ENCODE measurements at regions not wholly inside any gene's neighbourhood (a gene's known extent, or its start where the extent isn't known, plus 50 kb on each side); places are given as distances from the start of the nearest gene placed in this dataset.

DNA sequence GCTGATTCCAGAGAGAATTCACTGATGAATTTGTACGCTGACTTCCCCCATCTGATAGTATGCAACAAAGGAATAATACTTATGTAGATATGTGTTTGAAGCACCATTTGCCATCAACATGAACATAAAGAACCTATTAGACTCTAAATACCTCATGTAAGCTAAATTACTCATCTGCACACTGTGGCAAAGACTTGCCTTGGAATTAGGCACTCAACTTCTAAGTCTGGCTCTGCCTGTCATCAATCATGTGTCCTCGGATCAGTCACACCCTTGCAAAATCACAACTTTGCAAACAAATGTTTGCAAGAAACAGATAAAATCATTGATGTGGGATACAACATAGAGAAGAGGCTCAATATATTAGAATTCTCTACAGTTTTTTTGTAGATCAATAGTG lies 169.9 kb upstream of the LDB2 start:
- DNase-seq, result no peak

DNA sequence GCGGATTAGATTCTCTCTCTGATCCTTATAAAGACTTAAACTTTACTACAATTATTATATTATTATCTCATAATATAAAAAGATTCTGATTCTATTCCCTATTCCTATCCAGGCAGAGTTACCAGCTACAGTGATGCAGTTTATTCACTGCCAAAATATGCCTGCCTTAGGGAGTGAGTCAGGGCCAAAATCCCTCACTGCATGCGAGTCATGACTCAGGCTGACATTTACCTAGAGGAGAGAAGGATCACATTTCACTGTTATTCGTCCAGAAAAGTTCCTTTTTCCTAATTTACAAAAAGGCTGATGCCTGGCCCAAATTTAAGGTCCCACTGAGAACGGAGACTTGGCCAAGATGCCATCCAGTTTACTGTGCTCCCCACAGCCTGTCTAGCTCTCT lies 168.5 kb upstream of the LDB2 start:
- no peak for DNase-seq

GRCh38 chr4:17066236-17066635 lies 167.8 kb upstream of the LDB2 start:
- DNase-seq, result no peak

GRCh38 chr4:17065821-17066220 lies 167.4 kb upstream of the LDB2 start:
- DNase-seq, result no peak

DNA sequence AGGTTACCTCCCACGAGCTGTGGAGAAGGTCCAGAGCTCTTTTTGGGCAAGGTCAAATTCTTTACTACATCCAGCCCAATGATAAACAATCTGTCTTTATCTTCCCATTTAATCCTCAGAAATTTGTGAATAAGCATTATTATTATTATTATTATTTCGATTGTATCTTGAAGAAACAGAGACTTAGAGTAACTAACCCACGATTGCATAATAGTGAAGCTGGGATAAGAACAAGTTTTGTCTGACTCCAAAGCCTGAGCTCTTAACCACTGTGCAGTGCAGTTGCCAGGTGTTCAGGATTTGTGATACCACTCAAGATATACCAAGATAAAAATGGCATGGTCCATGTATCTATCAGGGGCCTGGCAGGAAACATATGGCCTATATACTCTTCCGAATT lies 166.5 kb upstream of the LDB2 start:
- DNase-seq, result no peak

- no peak for DNase-seq
Measured at GRCh38 chr4:17063888-17064287, 165.4 kb upstream of the LDB2 start.

DNA sequence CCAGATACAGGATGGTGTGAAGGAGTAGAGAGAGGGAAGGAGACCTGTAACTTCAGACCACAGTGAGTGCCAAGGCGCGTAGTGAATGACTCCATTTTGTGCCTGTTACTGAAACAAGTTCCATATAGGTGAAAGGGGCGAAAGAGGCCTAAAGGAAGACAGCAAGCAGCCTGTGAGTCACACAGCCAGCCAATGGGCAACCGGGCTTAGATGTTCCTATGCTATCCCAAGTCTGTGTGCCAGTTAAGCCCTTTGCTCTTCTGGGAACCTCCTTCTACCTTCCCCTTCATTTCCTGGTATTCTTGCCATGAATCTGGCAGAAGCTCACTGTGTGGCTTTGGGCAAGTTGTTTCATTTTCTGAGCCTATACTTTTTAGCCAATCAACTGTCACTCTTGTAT lies 161.8 kb upstream of the LDB2 start:
- no peak for DNase-seq

DNA sequence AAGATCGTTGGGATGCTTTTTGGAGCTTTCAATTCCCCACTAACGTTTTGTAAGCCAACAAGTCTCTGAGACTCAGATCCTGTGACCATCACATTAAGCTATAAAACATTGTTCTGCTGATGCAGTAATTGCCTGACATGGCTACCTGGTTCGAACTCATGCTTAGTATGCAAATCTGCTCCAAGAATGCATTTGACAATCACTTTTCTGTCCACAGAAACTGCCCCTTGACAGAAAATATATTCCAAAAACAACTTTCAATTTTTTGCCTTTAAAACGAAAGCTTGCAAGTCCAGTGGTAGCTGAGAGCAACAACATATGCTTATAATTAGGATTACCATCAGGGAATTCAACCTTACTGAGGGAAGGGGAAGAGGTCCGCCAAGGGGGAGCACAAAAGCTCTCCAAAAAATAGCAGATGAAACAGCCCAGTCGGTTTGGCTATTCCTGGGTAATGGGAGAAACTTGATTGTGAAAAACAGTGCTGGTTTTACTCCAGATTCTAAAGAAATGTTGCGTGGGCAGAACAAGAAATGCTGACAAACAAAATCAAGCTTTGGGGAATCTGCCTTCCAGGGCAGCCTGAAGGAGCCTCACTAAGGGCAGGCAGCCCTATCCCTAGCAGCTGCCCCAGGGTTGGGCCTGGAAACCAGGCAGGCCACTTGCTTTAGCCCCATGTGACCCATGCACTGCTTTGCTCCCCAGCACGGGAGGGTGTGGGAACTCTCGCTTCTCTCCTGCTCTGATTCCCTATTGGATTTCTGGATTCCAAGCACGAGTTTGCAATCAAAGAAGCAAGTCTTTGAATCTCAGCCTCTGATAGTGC lies 160.7 kb upstream of the LDB2 start:
- peak in 1 of 56 donors; percentile 21 for DNase-seq

DNA sequence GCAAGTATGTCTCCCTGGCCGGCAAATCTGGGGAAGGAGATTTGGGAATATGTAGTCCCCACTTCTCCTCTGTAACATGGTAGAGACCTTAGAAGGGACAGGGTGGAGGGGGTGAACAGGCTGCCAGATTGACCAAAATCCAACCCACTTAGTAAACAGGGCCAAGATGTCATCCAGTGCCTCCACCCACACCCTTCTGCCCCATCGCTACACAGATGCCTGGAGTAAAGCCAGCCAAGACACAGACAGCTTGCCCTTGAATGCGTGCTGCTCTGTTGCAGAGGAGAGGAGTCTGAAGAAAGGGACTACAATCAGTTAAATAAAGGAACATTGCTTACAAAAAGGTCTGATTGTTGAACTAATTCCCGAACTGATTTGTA lies 160.1 kb upstream of the LDB2 start:
- DNase-seq, result peak in 3 of 56 donors; percentile 1 to 14 (median 4)

GRCh38 chr4:17057035-17057434 lies 158.6 kb upstream of the LDB2 start:
- no peak for DNase-seq

DNA sequence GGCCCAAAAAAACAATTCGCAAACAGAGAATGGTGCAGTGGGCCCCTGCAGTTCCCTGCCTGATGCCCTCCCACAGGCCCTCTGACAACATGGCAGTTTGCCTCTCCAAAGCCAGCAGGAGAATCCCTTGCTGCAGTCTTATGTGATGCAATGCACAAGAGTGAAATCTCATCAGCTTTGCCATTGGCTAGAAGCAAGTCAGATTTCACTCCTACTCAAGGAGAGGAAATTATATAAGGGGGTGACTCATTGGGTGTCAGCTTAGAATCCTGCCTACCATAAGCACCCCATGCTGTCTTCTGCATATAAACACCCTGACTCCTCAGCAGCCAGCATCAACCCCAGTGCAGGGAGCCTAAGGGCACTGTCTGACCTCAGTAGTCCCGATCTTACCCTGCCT lies 157.3 kb upstream of the LDB2 start:
- peak in 4 of 56 donors; percentile 7 to 35 (median 14) for DNase-seq

GRCh38 chr4:17045866-17046265 lies 147.4 kb upstream of the LDB2 start:
- no peak for DNase-seq

- DNase-seq, result no peak
Measured at GRCh38 chr4:17038510-17039176, 140.2 kb upstream of the LDB2 start.

- DNase-seq, result no peak
Measured at GRCh38 chr4:17033768-17034181, 135.3 kb upstream of the LDB2 start.

DNA sequence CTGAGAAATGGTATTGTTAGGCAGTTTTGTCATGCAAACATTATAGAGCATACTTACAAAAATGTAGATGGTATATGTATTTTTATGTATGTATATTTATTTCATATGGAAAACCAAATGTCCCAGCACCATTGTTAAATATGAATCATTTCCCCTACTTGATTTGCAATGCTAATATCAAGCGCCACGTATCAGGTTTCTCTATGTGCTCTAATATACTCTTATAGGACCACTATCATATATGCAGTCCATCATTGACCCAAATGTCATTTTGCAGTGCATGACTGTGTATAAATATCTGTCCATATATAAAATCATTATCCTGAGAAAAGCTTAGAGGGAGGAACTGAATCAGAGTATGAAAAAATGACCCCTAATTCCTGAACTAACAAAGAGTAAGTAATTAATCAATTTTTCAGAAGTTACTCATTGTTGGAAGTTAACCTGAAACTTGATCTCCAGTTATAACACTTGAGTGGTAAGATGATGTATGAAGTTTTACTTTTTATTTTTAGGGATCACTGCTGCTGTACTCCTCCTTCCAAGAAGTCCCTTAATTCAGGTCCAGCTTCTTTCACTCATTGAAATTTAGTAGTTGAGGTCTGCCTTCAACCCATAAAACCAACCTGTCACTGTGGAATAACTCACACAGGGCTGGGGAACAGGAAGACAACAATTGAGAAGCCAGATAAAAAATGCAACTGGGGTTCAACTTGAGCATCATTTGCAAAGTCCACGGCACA lies 134.8 kb upstream of the LDB2 start:
- no peak for DNase-seq

GRCh38 chr4:17030543-17030942 lies 132.1 kb upstream of the LDB2 start:
- peak in 1 of 56 donors; percentile 15 for DNase-seq

GRCh38 chr4:17029964-17030363 lies 131.5 kb upstream of the LDB2 start:
- DNase-seq, result no peak

DNA sequence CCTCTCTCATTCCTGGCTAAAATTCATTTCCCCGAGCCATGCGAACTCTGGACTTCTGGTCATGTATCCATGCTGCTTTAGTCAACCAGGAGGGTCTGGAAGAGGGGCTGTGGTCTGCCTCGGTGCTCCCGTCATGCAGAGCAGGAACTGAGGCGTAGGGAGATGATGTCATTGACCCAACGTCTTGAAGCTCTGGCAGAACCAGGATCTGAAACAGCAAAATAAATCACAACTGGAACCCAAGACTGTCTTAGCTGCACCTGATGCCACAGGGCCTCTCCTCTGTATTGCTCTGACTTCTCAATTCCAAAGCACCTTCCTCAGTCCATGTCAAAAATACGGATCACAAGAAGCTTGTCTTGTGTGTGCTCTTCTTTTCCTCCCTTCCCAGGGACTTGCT lies 131.0 kb upstream of the LDB2 start:
- no peak for DNase-seq

GRCh38 chr4:17027495-17027894 lies 129.1 kb upstream of the LDB2 start:
- peak in 1 of 56 donors; percentile 5 for DNase-seq

- DNase-seq, result no peak
Measured at GRCh38 chr4:17024425-17024824, 126.0 kb upstream of the LDB2 start.

DNA sequence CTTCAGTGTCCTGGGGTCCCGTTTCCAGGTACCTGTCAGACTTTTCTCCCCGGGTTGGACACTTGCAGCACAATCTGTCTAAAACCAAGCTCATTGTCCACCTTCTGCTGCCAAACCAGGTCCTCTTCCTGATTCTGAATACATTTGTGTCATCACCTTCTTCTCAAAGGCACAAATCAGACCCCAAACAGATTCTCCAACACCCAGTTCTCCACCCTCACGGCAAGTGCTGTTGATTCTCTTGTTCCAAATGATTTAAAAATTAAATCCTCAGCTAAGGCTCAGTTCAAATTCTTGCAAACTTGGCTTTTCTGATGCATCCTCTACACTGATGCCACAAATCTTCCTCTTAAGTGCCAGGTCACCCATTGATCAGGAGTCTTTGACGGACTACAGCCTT lies 122.5 kb upstream of the LDB2 start:
- DNase-seq, result no peak

DNA sequence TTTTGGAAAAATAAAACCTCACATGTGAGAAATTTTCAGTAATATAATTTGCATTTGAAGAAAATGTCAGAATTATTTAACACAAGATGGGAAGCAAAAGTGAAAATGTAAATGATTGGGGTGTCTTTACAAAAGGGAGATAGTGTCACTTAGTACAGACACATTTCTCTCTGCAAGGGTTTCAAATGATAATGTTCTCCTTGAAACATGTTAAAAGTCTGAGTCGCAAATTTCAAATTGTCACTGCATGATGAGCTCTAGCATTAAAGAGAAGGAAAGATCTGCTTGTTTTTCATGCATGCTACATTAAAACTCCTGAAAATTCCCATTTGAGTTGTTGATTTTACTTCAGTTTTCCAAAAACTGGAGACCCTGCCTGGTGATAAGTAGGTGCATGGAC lies 122.0 kb upstream of the LDB2 start:
- DNase-seq, result no peak
